K562 (cell line): ENCODE measurements at regions not wholly inside any gene's neighbourhood (a gene's known extent, or its start where the extent isn't known, plus 50 kb on each side); places are given as distances from the start of the nearest gene placed in this dataset.
A peak's percentile ranks its signal among the peaks of the same experiment; 100 is the strongest.

Experiments
- ATAC-seq: fragments of 200-7000 bp; cut with Tn5 transposase; 3 replicates; pipeline ENCODE4 v1.9.1; 2020; ENCODE audit warnings: moderate library complexity
- BruUV-seq: library from RNA; stranded (reverse); fragments of 400-500 nt; replicated peaks from 2 replicates; lab custom pipeline; 2021; lab: Mats Ljungman, UMichigan
- CTCF ChIA-PET: fragments of 300-600 bp; formaldehyde crosslinking; extraction: SDS; loops from one replicate; lab custom pipeline; 2021; ENCODE audit warnings: low intra/inter-chr PET ratio; lab: Yijun Ruan, JAX
- POLR2A ChIA-PET: fragments of 300-600, 350-650 bp; sonication (Branson Sonifier 250); formaldehyde crosslinking; extraction: SDS; loops from one replicate; lab custom pipeline; 2021; ENCODE audit warnings: antibody characterized with exemption, inconsistent platforms; lab: Yijun Ruan, JAX
- DNase-seq, 4 experiments: peaks; one replicate each; pipeline versions ENCODE4 v3.0.0 to v3.0.0-alpha.2; 2011 to 2018; ENCODE audit warnings: low spot score in 3 of 4, mixed read lengths in 3 of 4; ENCODE audit errors: extremely low read depth in 1 of 4
- FAIRE-seq: peaks from 2 replicates; lab custom pipeline; 2011; peaks lifted over from hg19 to GRCh38; lab: Jason Lieb, UNC
- H2AFZ ChIP-seq: 2 replicates; pipeline ENCODE4 v1.6.0; 2011; ENCODE audit warnings: low read depth, low read length, control low read depth, inconsistent platforms
- H3K27ac ChIP-seq: fragments of 200-600 bp; 3 replicates; pipeline ENCODE4 v1.8.0; 2011; ENCODE audit warnings: low read depth, mild to moderate bottlenecking, control low read depth, inconsistent platforms, low read length, moderate library complexity, mixed read lengths; ENCODE audit errors: extremely low read depth
- H3K27me3 ChIP-seq, 2 experiments: fragments of 300-600 bp in 1 of 2; 2 replicates in 1 of 2; 3 replicates in 1 of 2; pipeline versions ENCODE4 v1.6.0 to v1.8.0; 2011; ENCODE audit warnings: inconsistent platforms in 2 of 2, low read length in 2 of 2, mild to moderate bottlenecking in 1 of 2, mixed read lengths in 1 of 2, moderate library complexity in 1 of 2; ENCODE audit not compliant: control insufficient read depth in 2 of 2, insufficient read depth in 2 of 2
- H3K36me3 ChIP-seq: fragments of 300-600 bp; 3 replicates; pipeline ENCODE4 v1.8.0; 2011; ENCODE audit warnings: mild to moderate bottlenecking, low read length, inconsistent platforms; ENCODE audit not compliant: control insufficient read depth, insufficient read depth
- H3K4me1 ChIP-seq, 2 experiments: fragments of 200-600 bp in 1 of 2; replicated peaks in 1 of 2; 2 replicates in 1 of 2; 3 replicates in 1 of 2; pipeline versions ENCODE4 v1.5.1 to v1.8.0; 2011; ENCODE audit warnings: inconsistent platforms in 2 of 2, low read length in 2 of 2, mild to moderate bottlenecking in 1 of 2, mixed read lengths in 1 of 2, moderate library complexity in 1 of 2; ENCODE audit not compliant: control insufficient read depth in 2 of 2, insufficient read depth in 2 of 2
- H3K4me2 ChIP-seq: 2 replicates; pipeline ENCODE4 v1.6.1; 2011; ENCODE audit warnings: low read length, control low read depth, inconsistent platforms, mixed read lengths; ENCODE audit not compliant: insufficient read depth
- H3K4me3 ChIP-seq: fragments of 200-600 bp; sonication (generic), shearing (Covaris generic); 2 replicates; pipeline ENCODE4 v1.5.1; 2016; ENCODE audit warnings: control low read depth, inconsistent platforms
- H3K79me2 ChIP-seq: fragments of 200-600 bp; 3 replicates; pipeline ENCODE4 v1.8.0; 2011; ENCODE audit warnings: low read length, inconsistent platforms; ENCODE audit not compliant: control insufficient read depth, insufficient read depth
- H3K9ac ChIP-seq, 2 experiments: 2 replicates each; pipeline versions ENCODE4 v1.6.0 to v1.6.1; 2011; ENCODE audit warnings: low read depth in 2 of 2, low read length in 2 of 2, control low read depth in 1 of 2, inconsistent platforms in 1 of 2, mild to moderate bottlenecking in 1 of 2, mixed read lengths in 1 of 2; ENCODE audit not compliant: insufficient read depth in 1 of 2
- H3K9me1 ChIP-seq: one replicate; pipeline ENCODE4 v1.6.0; 2011; ENCODE audit warnings: inconsistent platforms, mild to moderate bottlenecking, low read length, moderate library complexity; ENCODE audit not compliant: control insufficient read depth, insufficient read depth
- H3K9me3 ChIP-seq: replicated peaks from 2 replicates; pipeline ENCODE4 v1.5.1; 2011; ENCODE audit warnings: low read depth, low read length, inconsistent platforms; ENCODE audit not compliant: control insufficient read depth, insufficient read depth
- H4K20me1 ChIP-seq: replicated peaks from 2 replicates; pipeline ENCODE4 v1.6.1; 2011; ENCODE audit warnings: low read length, inconsistent platforms, mixed read lengths; ENCODE audit not compliant: control insufficient read depth, insufficient read depth
- STAT6 ChIP-seq: sonication (generic); formaldehyde crosslinking; IDR thresholded peaks from 2 replicates; pipeline ENCODE4 v1.8.1; 2023; ENCODE audit warnings: mild to moderate bottlenecking, missing genetic modification reagents
- ZNF316 ChIP-seq: fragments of 450-650 bp; IDR thresholded peaks from 2 replicates; pipeline ENCODE4 v1.6.1; 2016
- WGBS: fragments of 100-300 bp; shearing (Covaris generic); methylation state at CpG from one replicate; pipeline ENCODE4 v1.1.6; 2016; ENCODE audit warnings: low coverage, mixed read lengths; ENCODE audit not compliant: insufficient coverage; ENCODE audit errors: missing lambda C conversion rate; 5-methylcytosine and 5-hydroxymethylcytosine counted together
- in situ Hi-C: fragments of 300-500 bp; cut with MboI; formaldehyde crosslinking; loops from 4 replicates; pipeline ENCODE4 v1.15.0; 2018; ENCODE audit warnings: inconsistent platforms, mixed read lengths
- intact Hi-C: fragments of 100-400 bp; cut with micrococcal nuclease; formaldehyde crosslinking; loops from 2 replicates; pipeline ENCODE4 v1.14.2; 2022

- no peak overlapping the region for H3K4me2 ChIP-seq
Observed at GRCh38 chr2:192555740-192556139, 361.0 kb upstream of the TMEFF2 start.

More at GRCh38 chr2:192555740-192556139, 361.0 kb upstream of the TMEFF2 start:
- H4K20me1 ChIP-seq, result no peaks in the 10 kb centered on the region
- H3K27ac ChIP-seq, result no peak overlapping the region
- BruUV-seq, result no TSS peak
- no peak for DNase-seq
- H3K9ac ChIP-seq, result no peak overlapping the region
- no peaks in the 10 kb centered on the region for H3K9me3 ChIP-seq
- TF ChIP-seq ZNF316 (peak; percentile 22; the same call in 1 of the 2 replicates), STAT6 (CRISPR knock-in tag) (no peak)
- no peak overlapping the region for H2AFZ ChIP-seq
- in situ Hi-C loops, result no loop called here
- H3K27me3 ChIP-seq, result no peaks in the 10 kb centered on the region
- H3K79me2 ChIP-seq, result no peaks in the 10 kb centered on the region
- FAIRE-seq, result no peak
- ChIA-PET POLR2A (no interaction called here), CTCF (no interaction called here)
- H3K36me3 ChIP-seq, result no peaks in the 10 kb centered on the region
- no peaks in the 10 kb centered on the region for H3K9me1 ChIP-seq
- ATAC-seq, result no peak
- H3K4me1 ChIP-seq, result no peaks in the 10 kb centered on the region
- H3K4me3 ChIP-seq, result no peak overlapping the region
- WGBS, result 0% methylated on average over 3 of the region's 3 CpGs
- intact Hi-C loops, result no loop called here
